ENCODE measurements at regions not wholly inside any gene's neighbourhood (a gene's known extent, or its start where the extent isn't known, plus 50 kb on each side); places are given as distances from the start of the nearest gene placed in this dataset.

GRCh38 chr1:219066098-219066497 is 107.6 kb upstream of the LYPLAL1 start:
- Histone ChIP-seq H3K4me2 (replicated peaks; ENCODE audit: extremely low read depth, low read length, poor library complexity, severe bottlenecking) (no peak overlapping the region), H3K9ac (ENCODE audit: insufficient read depth, low read length, poor library complexity, severe bottlenecking) (no peak overlapping the region), H3K4me3 (replicated peaks in 1 of 3; ENCODE audit: low read depth in 2 of 3, low read length in 3 of 3) (no peak overlapping the region), H4K20me1 (ENCODE audit: insufficient read depth, low read length) (no peaks in the 10 kb centered on the region), H3K79me2 (ENCODE audit: insufficient read depth, low read length) (no peaks in the 10 kb centered on the region), H3K27me3 (ENCODE audit: control insufficient read depth in 2 of 2, insufficient read depth in 2 of 2, low read length in 2 of 2) (no peaks in the 10 kb centered on the region), H3K9me3 (replicated peaks in 1 of 2; ENCODE audit: control insufficient read depth in 1 of 2, insufficient read depth in 1 of 2, low read length in 2 of 2) (peaks cover 0 to 4% of the 10 kb centered on the region in 2 donors), H3K4me1 (ENCODE audit: control insufficient read depth in 1 of 2, insufficient read depth in 2 of 2, low read length in 2 of 2) (no peaks in the 10 kb centered on the region), H3K27ac (ENCODE audit: low read depth in 1 of 2, low read length in 2 of 2) (no peak overlapping the region), H2AFZ (ENCODE audit: insufficient read depth, low read depth, low read length, poor library complexity, severe bottlenecking) (peak overlapping the region; percentile 3), H3K36me3 (replicated peaks in 1 of 2; ENCODE audit: control insufficient read depth in 1 of 2, insufficient read depth in 2 of 2, low read length in 2 of 2) (no peaks in the 10 kb centered on the region)
- H3K36me3 Mint-ChIP-seq: no peaks in the 10 kb centered on the region
- peaks cover 0 to 7% (median 2%) of the 10 kb centered on the region in 7 donors for H3K9me3 Mint-ChIP-seq
- TF ChIP-seq CTCF (IDR thresholded peaks at IDR 0.05): no peak
- DNase-seq: no peak
- peaks cover 4% of the 10 kb centered on the region for H3K4me1 Mint-ChIP-seq
- peaks cover 0 to 6% (median 2%) of the 10 kb centered on the region in 3 donors for H3K27me3 Mint-ChIP-seq (ENCODE audit: low read depth in 3 of 3)
- H3K27ac Mint-ChIP-seq: peak overlapping the region in 2 of 7 donors; percentile 15 to 18
- WGBS (ENCODE audit: insufficient coverage): no CpG with 5 or more reads among the region's 1 CpG
- intact Hi-C loops (cut with micrococcal nuclease): no loop called here
- no peak overlapping the region for H3K4me3 Mint-ChIP-seq

- Histone ChIP-seq H3K9ac (ENCODE audit: insufficient read depth, low read length, poor library complexity, severe bottlenecking) (no peak overlapping the region), H2AFZ (ENCODE audit: insufficient read depth, low read depth, low read length, poor library complexity, severe bottlenecking) (peak overlapping the region; percentile 3), H3K79me2 (ENCODE audit: insufficient read depth, low read length) (no peaks in the 10 kb centered on the region), H3K36me3 (replicated peaks in 1 of 2; ENCODE audit: control insufficient read depth in 1 of 2, insufficient read depth in 2 of 2, low read length in 2 of 2) (no peaks in the 10 kb centered on the region), H3K4me2 (replicated peaks; ENCODE audit: extremely low read depth, low read length, poor library complexity, severe bottlenecking) (no peak overlapping the region), H3K4me3 (replicated peaks in 1 of 3; ENCODE audit: low read depth in 2 of 3, low read length in 3 of 3) (no peak overlapping the region), H3K9me3 (replicated peaks in 1 of 2; ENCODE audit: control insufficient read depth in 1 of 2, insufficient read depth in 1 of 2, low read length in 2 of 2) (peaks cover 0 to 7% of the 10 kb centered on the region in 2 donors), H3K4me1 (ENCODE audit: control insufficient read depth in 1 of 2, insufficient read depth in 2 of 2, low read length in 2 of 2) (no peaks in the 10 kb centered on the region), H3K27ac (ENCODE audit: low read depth in 1 of 2, low read length in 2 of 2) (no peak overlapping the region), H3K27me3 (ENCODE audit: control insufficient read depth in 2 of 2, insufficient read depth in 2 of 2, low read length in 2 of 2) (no peaks in the 10 kb centered on the region), H4K20me1 (ENCODE audit: insufficient read depth, low read length) (no peaks in the 10 kb centered on the region)
- peaks cover 4% of the 10 kb centered on the region for H3K4me1 Mint-ChIP-seq
- intact Hi-C loops (cut with micrococcal nuclease): no loop called here
- H3K27ac Mint-ChIP-seq: peak overlapping the region in 1 of 7 donors; percentile 26
- no peak for DNase-seq
- no peak overlapping the region for H3K4me3 Mint-ChIP-seq
- peaks cover 0 to 12% (median 3%) of the 10 kb centered on the region in 7 donors for H3K9me3 Mint-ChIP-seq
- TF ChIP-seq CTCF (IDR thresholded peaks at IDR 0.05): peak; percentile 39
- no peaks in the 10 kb centered on the region for H3K36me3 Mint-ChIP-seq
- WGBS (ENCODE audit: insufficient coverage): no CpG with 5 or more reads among the region's 1 CpG
- peaks cover 0 to 4% (median 0%) of the 10 kb centered on the region in 3 donors for H3K27me3 Mint-ChIP-seq (ENCODE audit: low read depth in 3 of 3)
Measured at GRCh38 chr1:219066631-219067349, 106.9 kb upstream of the LYPLAL1 start.
